ENCODE measurements at regions not wholly inside any gene's neighbourhood (a gene's known extent, or its start where the extent isn't known, plus 50 kb on each side); places are given as distances from the start of the nearest gene placed in this dataset.

- DNase-seq, result no peak
Measured at GRCh38 chr4:15376594-15376993, 51.2 kb upstream of the C1QTNF7 start.

Measured in HCEC 1CT (cell line).